GM18511 (cell line): ENCODE measurements at regions not wholly inside any gene's neighbourhood (a gene's known extent, or its start where the extent isn't known, plus 50 kb on each side); places are given as distances from the start of the nearest gene placed in this dataset.

Experiments used
- ATAC-seq: cut with Tn5 transposase; IDR thresholded peaks from one replicate; pipeline ENCODE4 v1.9.1; 2021; ENCODE audit warnings: mild to moderate bottlenecking, moderate library complexity; ENCODE audit not compliant: unreplicated experiment

- no peak for ATAC-seq
These were observed 53.0 kb upstream of the CLDN14 start for GRCh38 chr21:36532769-36533467.

GRCh38 chr21:36533468-36533848, 53.5 kb upstream of the CLDN14 start:
- no peak for ATAC-seq

GRCh38 chr21:36534656-36535055, 54.7 kb upstream of the CLDN14 start:
- no peak for ATAC-seq

GRCh38 chr21:36535618-36536241, 55.8 kb upstream of the CLDN14 start:
- ATAC-seq = peak; percentile 87

GRCh38 chr21:36538761-36539160, 58.8 kb upstream of the CLDN14 start:
- no peak for ATAC-seq

GRCh38 chr21:36539434-36540150, 59.7 kb upstream of the CLDN14 start:
- ATAC-seq = no peak

GRCh38 chr21:36540700-36541099, 60.8 kb upstream of the CLDN14 start:
- no peak for ATAC-seq

GRCh38 chr21:36541721-36542139, 61.8 kb upstream of the CLDN14 start:
- ATAC-seq = no peak

GRCh38 chr21:36542312-36543101, 62.6 kb upstream of the CLDN14 start:
- ATAC-seq = peak; percentile 60

GRCh38 chr21:36543924-36544323, 64.0 kb upstream of the CLDN14 start:
- no peak for ATAC-seq

GRCh38 chr21:36544545-36544944, 64.6 kb upstream of the CLDN14 start:
- no peak for ATAC-seq

GRCh38 chr21:36545776-36546511, 66.0 kb upstream of the CLDN14 start:
- ATAC-seq = no peak

- no peak for ATAC-seq
These were observed 67.5 kb upstream of the CLDN14 start for GRCh38 chr21:36547464-36547863.

- ATAC-seq = no peak
These were observed 68.9 kb upstream of the CLDN14 start for GRCh38 chr21:36548866-36549265.

GRCh38 chr21:36549470-36549869, 69.5 kb upstream of the CLDN14 start:
- ATAC-seq = no peak

- no peak for ATAC-seq
These were observed 70.8 kb upstream of the CLDN14 start for GRCh38 chr21:36550761-36551160.

- ATAC-seq = no peak
These were observed 71.4 kb upstream of the CLDN14 start for GRCh38 chr21:36551321-36551720.

- no peak for ATAC-seq
These were observed 72.0 kb upstream of the CLDN14 start for GRCh38 chr21:36551731-36552433.

GRCh38 chr21:36552434-36552785, 72.5 kb upstream of the CLDN14 start:
- ATAC-seq = no peak

GRCh38 chr21:36553406-36553805, 73.5 kb upstream of the CLDN14 start:
- ATAC-seq = no peak
